Mammary epithelial cell (primary cell): ENCODE measurements at regions not wholly inside any gene's neighbourhood (a gene's known extent, or its start where the extent isn't known, plus 50 kb on each side); places are given as distances from the start of the nearest gene placed in this dataset.

Experiments used
- CTCF ChIP-seq, 2 donors: IDR thresholded peaks in 1 of 2; conservative IDR thresholded peaks in 1 of 2; 2 replicates each; pipeline ENCODE4 v1.5.1; 2011 to 2012; ENCODE audit warnings: inconsistent platforms in 2 of 2, low read length in 2 of 2, mild to moderate bottlenecking in 2 of 2, control low read depth in 1 of 2, low read depth in 1 of 2; ENCODE audit not compliant: insufficient read depth in 1 of 2; ENCODE audit errors: extremely low read depth in 1 of 2
- EZH2 ChIP-seq: IDR thresholded peaks from 2 replicates; pipeline ENCODE4 v1.6.1; 2012; ENCODE audit warnings: low read length, inconsistent platforms, borderline replicate concordance

DNA sequence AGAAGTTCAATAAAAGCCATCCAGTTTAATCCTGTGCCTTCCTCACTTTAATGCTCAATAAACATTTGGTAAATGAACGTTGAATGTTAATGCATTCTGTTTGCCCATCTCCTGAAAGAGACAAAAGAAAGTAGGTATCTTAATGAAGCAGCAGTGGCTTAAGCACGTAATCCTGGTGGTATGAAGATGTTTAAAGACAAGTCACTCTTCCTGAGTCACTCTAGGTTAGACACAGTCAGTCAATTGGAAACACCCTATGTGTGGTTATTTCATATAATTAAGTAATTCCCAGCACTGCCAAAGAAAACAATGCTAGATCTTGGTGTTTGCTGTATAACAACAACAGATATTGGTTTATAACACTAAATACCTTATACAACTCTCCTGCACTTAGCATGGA lies 334.0 kb upstream of the FMN2 start:
- TF ChIP-seq CTCF (conservative IDR thresholded peaks at IDR 0.05 in 1 of 2, IDR thresholded peaks at IDR 0.05 in 1 of 2; ENCODE audit: extremely low read depth in 1 of 2, insufficient read depth in 1 of 2, low read depth in 1 of 2, low read length in 2 of 2) (no peak), EZH2 (no peak)
